ENCODE measurements at regions not wholly inside any gene's neighbourhood (a gene's known extent, or its start where the extent isn't known, plus 50 kb on each side); places are given as distances from the start of the nearest gene placed in this dataset.
"Not testable (repeated sequence)": the region's sequence is repeated elsewhere in the genome, so short reads cannot be mapped to it uniquely, and the experiment has no call there.

DNA sequence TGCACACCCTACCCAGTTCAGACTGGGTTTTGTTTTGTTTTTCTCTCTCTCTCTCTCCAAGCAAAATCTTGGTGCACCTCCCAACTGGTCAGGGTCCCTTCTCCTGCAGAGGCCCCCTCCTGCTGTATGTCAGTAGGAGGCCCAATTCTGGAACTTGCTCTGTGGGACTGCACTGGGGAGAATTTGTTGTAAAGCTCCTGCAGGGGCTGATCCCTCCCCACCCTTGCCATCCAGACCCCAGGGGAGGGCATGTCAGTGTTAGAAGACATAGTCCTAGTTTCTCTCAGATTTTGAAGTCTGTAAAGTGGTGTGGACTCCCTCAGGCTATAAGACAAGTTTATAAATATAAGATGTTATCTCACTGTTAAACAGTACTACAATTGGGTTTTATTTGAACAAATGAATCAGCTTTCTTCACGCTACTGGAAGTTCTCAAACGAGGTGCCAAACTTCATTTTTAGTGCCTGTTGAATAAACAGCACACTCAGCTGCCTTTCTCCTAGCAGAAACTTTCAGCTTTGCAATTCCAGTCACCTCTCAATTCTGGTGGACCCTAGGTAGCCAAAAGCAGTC, 88.6 kb upstream of the FRMPD3 start:
- H3K4me1 ChIP-seq (replicated peaks in 1 of 2; ENCODE audit: control insufficient read depth in 2 of 2, insufficient read depth in 2 of 2, low read length in 2 of 2), result no peaks in the 10 kb centered on the region
- H3K9ac ChIP-seq (ENCODE audit: insufficient read depth in 1 of 2, low read depth in 2 of 2, low read length in 2 of 2), result no peak overlapping the region
- intact Hi-C loops (cut with micrococcal nuclease), result no loop called here
- no peaks in the 10 kb centered on the region for H3K9me3 ChIP-seq (replicated peaks; ENCODE audit: control insufficient read depth, insufficient read depth, low read depth, low read length)
- H3K4me3 ChIP-seq, result no peak overlapping the region
- H2AFZ ChIP-seq (ENCODE audit: low read depth, low read length), result no peak overlapping the region
- POLR2A ChIA-PET, result interaction anchor here (0.7 to 1.1 kb wide), 2 partner anchors 21 to 257 kb away, joined by 3 to 4 read pairs; no protein-coding TSS in a partner anchor
- CTCF ChIA-PET (ENCODE audit: low intra/inter-chr PET ratio), result no interaction called here
- ATAC-seq (no peak), DNase-seq (ENCODE audit: extremely low read depth in 1 of 4, low spot score in 3 of 4) (no peak), FAIRE-seq (no peak)
- WGBS (ENCODE audit: insufficient coverage, low coverage, missing lambda C conversion rate), result 0% methylated on average over 2 of the region's 2 CpGs
- no peaks in the 10 kb centered on the region for H4K20me1 ChIP-seq (replicated peaks; ENCODE audit: control insufficient read depth, insufficient read depth, low read length)
- no peaks in the 10 kb centered on the region for H3K27me3 ChIP-seq (ENCODE audit: control insufficient read depth in 2 of 2, insufficient read depth in 2 of 2, low read length in 2 of 2)
- in situ Hi-C loops (cut with MboI), result no loop called here
- no peaks in the 10 kb centered on the region for H3K79me2 ChIP-seq (ENCODE audit: control insufficient read depth, insufficient read depth, low read length)
- H3K36me3 ChIP-seq (ENCODE audit: control insufficient read depth, insufficient read depth, low read length), result no peaks in the 10 kb centered on the region
- H3K27ac ChIP-seq (ENCODE audit: extremely low read depth, low read depth, low read length), result no peak overlapping the region
- no peaks in the 10 kb centered on the region for H3K9me1 ChIP-seq (ENCODE audit: control insufficient read depth, insufficient read depth, low read length)
- no TSS peak for BruUV-seq (replicated peaks)
- TF ChIP-seq BCL6 (CRISPR knock-in tag; IDR thresholded peaks at IDR 0.05), result no peak
- no peak for TF ChIP-seq XRCC3 (IDR thresholded peaks at IDR 0.05)
- TF ChIP-seq HNRNPUL1 (IDR thresholded peaks at IDR 0.05; ENCODE audit: low read length), result no peak
- H3K4me2 ChIP-seq (ENCODE audit: insufficient read depth, low read length), result no peak overlapping the region

DNA sequence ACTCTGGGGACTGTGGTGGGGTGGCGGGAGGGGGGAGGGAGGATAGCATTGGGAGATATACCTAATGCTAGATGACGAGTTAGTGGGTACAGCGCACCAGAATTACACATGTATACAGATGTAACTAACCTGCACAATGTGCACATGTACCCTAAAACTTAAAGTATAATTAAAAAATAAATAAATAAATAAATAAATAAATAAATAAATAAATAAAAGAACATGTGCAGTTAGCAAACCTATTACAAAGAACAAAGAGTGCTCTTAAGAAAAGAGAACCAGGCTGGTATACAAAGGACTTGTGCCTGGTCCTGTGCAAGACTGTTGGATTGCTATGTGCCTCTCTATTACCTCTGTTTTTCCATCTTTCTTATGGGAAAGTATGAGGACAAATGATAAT, 79.3 kb upstream of the FRMPD3 start:
- H3K27me3 ChIP-seq (ENCODE audit: control insufficient read depth in 2 of 2, insufficient read depth in 2 of 2, low read length in 2 of 2); H2AFZ ChIP-seq (ENCODE audit: low read depth, low read length); DNase-seq (ENCODE audit: extremely low read depth in 1 of 4, low spot score in 3 of 4); H3K27ac ChIP-seq (ENCODE audit: extremely low read depth, low read depth, low read length); H3K9me3 ChIP-seq (replicated peaks; ENCODE audit: control insufficient read depth, insufficient read depth, low read depth, low read length); H3K79me2 ChIP-seq (ENCODE audit: control insufficient read depth, insufficient read depth, low read length); FAIRE-seq; H3K4me2 ChIP-seq (ENCODE audit: insufficient read depth, low read length); H3K9me1 ChIP-seq (ENCODE audit: control insufficient read depth, insufficient read depth, low read length); H3K4me3 ChIP-seq; POLR2A ChIA-PET; H3K4me1 ChIP-seq (replicated peaks in 1 of 2; ENCODE audit: control insufficient read depth in 2 of 2, insufficient read depth in 2 of 2, low read length in 2 of 2); H3K36me3 ChIP-seq (ENCODE audit: control insufficient read depth, insufficient read depth, low read length); intact Hi-C loops (cut with micrococcal nuclease); CTCF ChIA-PET (ENCODE audit: low intra/inter-chr PET ratio); BruUV-seq (replicated peaks); ATAC-seq; H3K9ac ChIP-seq (ENCODE audit: insufficient read depth in 1 of 2, low read depth in 2 of 2, low read length in 2 of 2); H4K20me1 ChIP-seq (replicated peaks; ENCODE audit: control insufficient read depth, insufficient read depth, low read length); in situ Hi-C loops (cut with MboI): not testable (repeated sequence)
- WGBS (ENCODE audit: insufficient coverage, low coverage, missing lambda C conversion rate), result 7% methylated on average over 3 of the region's 3 CpGs

Measured in K562 (cell line).